ENCODE measurements at regions not wholly inside any gene's neighbourhood (a gene's known extent, or its start where the extent isn't known, plus 50 kb on each side); places are given as distances from the start of the nearest gene placed in this dataset.

DNA sequence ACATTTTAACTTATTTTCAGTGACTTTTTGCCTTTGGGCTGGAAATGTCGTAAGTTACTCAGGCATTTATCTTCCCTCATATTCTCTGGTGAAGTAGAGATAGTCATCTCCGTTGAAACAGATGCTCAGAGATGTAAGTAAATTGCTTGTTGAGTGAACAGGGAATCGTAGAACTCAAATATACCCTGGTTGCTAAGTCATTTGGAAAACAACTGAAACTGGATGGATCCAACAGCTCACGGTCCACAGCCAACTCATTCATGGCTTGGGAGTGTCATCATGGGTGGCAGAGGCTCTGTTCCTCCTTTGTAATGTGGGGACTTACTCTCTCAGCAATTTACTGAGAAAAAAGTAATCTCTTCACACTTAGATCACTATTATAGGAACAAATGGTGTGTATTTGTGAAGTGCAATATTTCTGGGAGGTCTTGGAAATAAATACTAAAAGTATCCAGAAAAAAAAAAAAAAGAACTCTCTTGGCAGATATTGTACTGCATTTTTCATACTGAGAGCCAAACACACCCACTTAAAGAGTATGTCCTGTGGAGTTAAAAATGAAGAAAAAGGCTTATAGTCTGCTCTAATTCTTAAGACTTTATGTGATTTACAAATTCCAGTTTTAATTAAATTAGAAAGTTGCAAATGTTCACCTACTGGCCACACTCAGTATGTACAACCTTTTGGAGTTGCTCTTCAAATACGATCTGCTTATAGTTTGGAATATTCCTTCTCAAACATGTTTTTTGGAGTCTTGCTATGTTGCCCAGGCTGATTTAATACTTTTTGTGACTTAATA is 107.4 kb downstream of the LEPR start:
- intact Hi-C loops (cut with DNase I): no loop called here
- Histone ChIP-seq H3K9ac (ENCODE audit: low read length in 3 of 3) (no peak overlapping the region), H3K36me3 (ENCODE audit: control insufficient read depth in 2 of 3, insufficient read depth in 3 of 3, low read length in 3 of 3) (no peaks in the 10 kb centered on the region), H3K27ac (ENCODE audit: low read depth in 2 of 2, low read length in 2 of 2) (no peak overlapping the region), H3K9me3 (ENCODE audit: control insufficient read depth in 2 of 3, insufficient read depth in 1 of 3, low read length in 3 of 3) (no peaks in the 10 kb centered on the region), H3K4me3 (ENCODE audit: low read length in 3 of 3) (no peak overlapping the region), H3K4me1 (ENCODE audit: control insufficient read depth in 2 of 3, insufficient read depth in 2 of 3, low read depth in 1 of 3, low read length in 3 of 3) (peaks cover 0 to 6% (median 4%) of the 10 kb centered on the region in 3 donors), H3K27me3 (ENCODE audit: control insufficient read depth, insufficient read depth, low read length) (peaks cover 12% of the 10 kb centered on the region)
- FAIRE-seq: no peak
- DNase-seq: no peak
- TF ChIP-seq, protein P1, sequence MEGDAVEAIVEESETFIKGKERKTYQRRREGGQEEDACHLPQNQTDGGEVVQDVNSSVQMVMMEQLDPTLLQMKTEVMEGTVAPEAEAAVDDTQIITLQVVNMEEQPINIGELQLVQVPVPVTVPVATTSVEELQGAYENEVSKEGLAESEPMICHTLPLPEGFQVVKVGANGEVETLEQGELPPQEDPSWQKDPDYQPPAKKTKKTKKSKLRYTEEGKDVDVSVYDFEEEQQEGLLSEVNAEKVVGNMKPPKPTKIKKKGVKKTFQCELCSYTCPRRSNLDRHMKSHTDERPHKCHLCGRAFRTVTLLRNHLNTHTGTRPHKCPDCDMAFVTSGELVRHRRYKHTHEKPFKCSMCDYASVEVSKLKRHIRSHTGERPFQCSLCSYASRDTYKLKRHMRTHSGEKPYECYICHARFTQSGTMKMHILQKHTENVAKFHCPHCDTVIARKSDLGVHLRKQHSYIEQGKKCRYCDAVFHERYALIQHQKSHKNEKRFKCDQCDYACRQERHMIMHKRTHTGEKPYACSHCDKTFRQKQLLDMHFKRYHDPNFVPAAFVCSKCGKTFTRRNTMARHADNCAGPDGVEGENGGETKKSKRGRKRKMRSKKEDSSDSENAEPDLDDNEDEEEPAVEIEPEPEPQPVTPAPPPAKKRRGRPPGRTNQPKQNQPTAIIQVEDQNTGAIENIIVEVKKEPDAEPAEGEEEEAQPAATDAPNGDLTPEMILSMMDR (IDR thresholded peaks at IDR 0.05; ENCODE audit: borderline replicate concordance, extremely low read depth, insufficient read depth): no peak

GRCh38 chr1:65531972-65532570 is 111.6 kb downstream of the LEPR start:
- H3K9me3 ChIP-seq (ENCODE audit: control insufficient read depth in 2 of 3, insufficient read depth in 1 of 3, low read length in 3 of 3): no peaks in the 10 kb centered on the region
- no peaks in the 10 kb centered on the region for H3K27me3 ChIP-seq (ENCODE audit: control insufficient read depth, insufficient read depth, low read length)
- DNase-seq (no peak), FAIRE-seq (no peak)
- H3K4me1 ChIP-seq (ENCODE audit: control insufficient read depth in 2 of 3, insufficient read depth in 2 of 3, low read depth in 1 of 3, low read length in 3 of 3): no peaks in the 10 kb centered on the region
- H3K36me3 ChIP-seq (ENCODE audit: control insufficient read depth in 2 of 3, insufficient read depth in 3 of 3, low read length in 3 of 3): no peaks in the 10 kb centered on the region
- intact Hi-C loops (cut with DNase I): no loop called here
- H3K4me3 ChIP-seq (ENCODE audit: low read length in 3 of 3): no peak overlapping the region
- H3K9ac ChIP-seq (ENCODE audit: low read length in 3 of 3): no peak overlapping the region
- TF ChIP-seq, protein P1 (IDR thresholded peaks at IDR 0.05; ENCODE audit: borderline replicate concordance, extremely low read depth, insufficient read depth): no peak
- no peak overlapping the region for H3K27ac ChIP-seq (ENCODE audit: low read depth in 2 of 2, low read length in 2 of 2)

GRCh38 chr1:65535981-65536380 is 115.5 kb downstream of the LEPR start:
- no peaks in the 10 kb centered on the region for H3K9me3 ChIP-seq (ENCODE audit: control insufficient read depth in 2 of 3, insufficient read depth in 1 of 3, low read length in 3 of 3)
- intact Hi-C loops (cut with DNase I): no loop called here
- no peaks in the 10 kb centered on the region for H3K27me3 ChIP-seq (ENCODE audit: control insufficient read depth, insufficient read depth, low read length)
- no peak overlapping the region for H3K9ac ChIP-seq (ENCODE audit: low read length in 3 of 3)
- TF ChIP-seq, protein P1 (IDR thresholded peaks at IDR 0.05; ENCODE audit: borderline replicate concordance, extremely low read depth, insufficient read depth): no peak
- H3K4me1 ChIP-seq (ENCODE audit: control insufficient read depth in 2 of 3, insufficient read depth in 2 of 3, low read depth in 1 of 3, low read length in 3 of 3): no peaks in the 10 kb centered on the region
- H3K36me3 ChIP-seq (ENCODE audit: control insufficient read depth in 2 of 3, insufficient read depth in 3 of 3, low read length in 3 of 3): no peaks in the 10 kb centered on the region
- FAIRE-seq (no peak), DNase-seq (no peak)
- H3K27ac ChIP-seq (ENCODE audit: low read depth in 2 of 2, low read length in 2 of 2): no peak overlapping the region
- no peak overlapping the region for H3K4me3 ChIP-seq (ENCODE audit: low read length in 3 of 3)

All from kidney (tissue), 13 donors.